ENCODE measurements at regions not wholly inside any gene's neighbourhood (a gene's known extent, or its start where the extent isn't known, plus 50 kb on each side); places are given as distances from the start of the nearest gene placed in this dataset.

- no peak for DNase-seq
- H3K4me3 ChIP-seq (ENCODE audit: low read length): no peak overlapping the region
- Mint-ChIP-seq H3K4me1 (no peaks in the 10 kb centered on the region), H3K27ac (no peak overlapping the region), H3K27me3 (ENCODE audit: low read depth in 2 of 2) (no peaks in the 10 kb centered on the region), H3K4me3 (no peak overlapping the region), H3K9me3 (peaks cover 7 to 10% of the 10 kb centered on the region in 2 donors), H3K36me3 (no peaks in the 10 kb centered on the region)
- intact Hi-C loops (cut with micrococcal nuclease): no loop called here
- H3K27ac ChIP-seq (ENCODE audit: low read length): no peak overlapping the region
- H3K36me3 ChIP-seq (ENCODE audit: control insufficient read depth, insufficient read depth, low read length): no peaks in the 10 kb centered on the region
- no peaks in the 10 kb centered on the region for H3K27me3 ChIP-seq (ENCODE audit: control insufficient read depth, insufficient read depth, low read length)
- 100% methylated on average over 2 of the region's 2 CpGs for WGBS (ENCODE audit: insufficient coverage)
- TF ChIP-seq CTCF (IDR thresholded peaks at IDR 0.05): no peak
- ATAC-seq: no peak
- no peaks in the 10 kb centered on the region for H3K4me1 ChIP-seq (ENCODE audit: control insufficient read depth, insufficient read depth, low read length)
- H3K9me3 ChIP-seq (ENCODE audit: control insufficient read depth, insufficient read depth, low read length): no peaks in the 10 kb centered on the region
Observed at GRCh38 chr4:149009223-149009622, 567.0 kb upstream of the NR3C2 start.

- intact Hi-C loops (cut with micrococcal nuclease): no loop called here
- H3K27me3 ChIP-seq (ENCODE audit: control insufficient read depth, insufficient read depth, low read length): no peaks in the 10 kb centered on the region
- Mint-ChIP-seq H3K4me3 (no peak overlapping the region), H3K36me3 (no peaks in the 10 kb centered on the region), H3K27me3 (ENCODE audit: low read depth in 2 of 2) (no peaks in the 10 kb centered on the region), H3K9me3 (peaks cover 7 to 10% of the 10 kb centered on the region in 2 donors), H3K4me1 (no peaks in the 10 kb centered on the region), H3K27ac (no peak overlapping the region)
- WGBS (ENCODE audit: insufficient coverage): 95% methylated on average over 2 of the region's 3 CpGs
- DNase-seq (no peak), ATAC-seq (no peak)
- no peak overlapping the region for H3K4me3 ChIP-seq (ENCODE audit: low read length)
- H3K36me3 ChIP-seq (ENCODE audit: control insufficient read depth, insufficient read depth, low read length): no peaks in the 10 kb centered on the region
- H3K27ac ChIP-seq (ENCODE audit: low read length): no peak overlapping the region
- no peaks in the 10 kb centered on the region for H3K9me3 ChIP-seq (ENCODE audit: control insufficient read depth, insufficient read depth, low read length)
- TF ChIP-seq CTCF (IDR thresholded peaks at IDR 0.05): no peak
- no peaks in the 10 kb centered on the region for H3K4me1 ChIP-seq (ENCODE audit: control insufficient read depth, insufficient read depth, low read length)
Observed at GRCh38 chr4:149008415-149009025, 566.3 kb upstream of the NR3C2 start.

GRCh38 chr4:149005191-149005590, 563.0 kb upstream of the NR3C2 start:
- 92% methylated on average over 3 of the region's 3 CpGs for WGBS (ENCODE audit: insufficient coverage)
- DNase-seq (no peak), ATAC-seq (no peak)
- Histone ChIP-seq H3K4me1 (ENCODE audit: control insufficient read depth, insufficient read depth, low read length) (no peaks in the 10 kb centered on the region), H3K36me3 (ENCODE audit: control insufficient read depth, insufficient read depth, low read length) (no peaks in the 10 kb centered on the region), H3K4me3 (ENCODE audit: low read length) (no peak overlapping the region), H3K9me3 (ENCODE audit: control insufficient read depth, insufficient read depth, low read length) (no peaks in the 10 kb centered on the region), H3K27ac (ENCODE audit: low read length) (no peak overlapping the region), H3K27me3 (ENCODE audit: control insufficient read depth, insufficient read depth, low read length) (no peaks in the 10 kb centered on the region)
- no peaks in the 10 kb centered on the region for H3K36me3 Mint-ChIP-seq
- peaks cover 15 to 21% of the 10 kb centered on the region in 2 donors for H3K9me3 Mint-ChIP-seq
- H3K4me3 Mint-ChIP-seq: no peak overlapping the region
- intact Hi-C loops (cut with micrococcal nuclease): no loop called here
- H3K27ac Mint-ChIP-seq: no peak overlapping the region
- no peaks in the 10 kb centered on the region for H3K27me3 Mint-ChIP-seq (ENCODE audit: low read depth in 2 of 2)
- no peaks in the 10 kb centered on the region for H3K4me1 Mint-ChIP-seq
- no peak for TF ChIP-seq CTCF (IDR thresholded peaks at IDR 0.05)

GRCh38 chr4:148999924-149000323, 557.7 kb upstream of the NR3C2 start:
- intact Hi-C loops (cut with micrococcal nuclease): no loop called here
- no peaks in the 10 kb centered on the region for H3K27me3 Mint-ChIP-seq (ENCODE audit: low read depth in 2 of 2)
- TF ChIP-seq CTCF (IDR thresholded peaks at IDR 0.05): no peak
- no peak overlapping the region for H3K27ac Mint-ChIP-seq
- no peak for ATAC-seq
- no peak overlapping the region for H3K4me3 Mint-ChIP-seq
- Histone ChIP-seq H3K4me3 (ENCODE audit: low read length) (no peak overlapping the region), H3K36me3 (ENCODE audit: control insufficient read depth, insufficient read depth, low read length) (no peaks in the 10 kb centered on the region), H3K27ac (ENCODE audit: low read length) (no peak overlapping the region), H3K4me1 (ENCODE audit: control insufficient read depth, insufficient read depth, low read length) (no peaks in the 10 kb centered on the region), H3K27me3 (ENCODE audit: control insufficient read depth, insufficient read depth, low read length) (no peaks in the 10 kb centered on the region), H3K9me3 (ENCODE audit: control insufficient read depth, insufficient read depth, low read length) (no peaks in the 10 kb centered on the region)
- no peaks in the 10 kb centered on the region for H3K36me3 Mint-ChIP-seq
- no peaks in the 10 kb centered on the region for H3K4me1 Mint-ChIP-seq
- H3K9me3 Mint-ChIP-seq: peaks cover 14 to 17% of the 10 kb centered on the region in 2 donors
- no peak for DNase-seq

Measured in natural killer cell (primary cell).